ENCODE measurements at regions not wholly inside any gene's neighbourhood (a gene's known extent, or its start where the extent isn't known, plus 50 kb on each side); places are given as distances from the start of the nearest gene placed in this dataset.

DNA sequence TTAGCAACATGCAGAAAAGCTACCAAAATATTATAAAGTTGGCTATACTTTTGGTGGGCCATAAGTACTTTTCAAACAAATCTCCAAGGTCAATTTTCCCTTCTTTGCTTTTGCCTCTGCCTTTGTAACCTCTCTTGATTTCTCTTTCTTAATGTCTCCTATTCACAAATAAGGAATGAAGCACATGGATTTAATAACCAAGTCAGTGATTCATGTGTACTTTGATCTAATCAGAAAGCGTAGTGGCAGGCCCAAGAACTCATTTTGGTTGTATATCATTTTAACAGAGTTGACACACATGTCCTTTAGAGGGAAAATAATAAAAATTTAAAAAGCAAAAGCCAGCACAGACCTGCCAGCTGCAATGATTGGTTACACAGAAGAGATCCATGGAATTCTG is 93.7 kb downstream of the FZD1 start:
- TF ChIP-seq, protein P1, sequence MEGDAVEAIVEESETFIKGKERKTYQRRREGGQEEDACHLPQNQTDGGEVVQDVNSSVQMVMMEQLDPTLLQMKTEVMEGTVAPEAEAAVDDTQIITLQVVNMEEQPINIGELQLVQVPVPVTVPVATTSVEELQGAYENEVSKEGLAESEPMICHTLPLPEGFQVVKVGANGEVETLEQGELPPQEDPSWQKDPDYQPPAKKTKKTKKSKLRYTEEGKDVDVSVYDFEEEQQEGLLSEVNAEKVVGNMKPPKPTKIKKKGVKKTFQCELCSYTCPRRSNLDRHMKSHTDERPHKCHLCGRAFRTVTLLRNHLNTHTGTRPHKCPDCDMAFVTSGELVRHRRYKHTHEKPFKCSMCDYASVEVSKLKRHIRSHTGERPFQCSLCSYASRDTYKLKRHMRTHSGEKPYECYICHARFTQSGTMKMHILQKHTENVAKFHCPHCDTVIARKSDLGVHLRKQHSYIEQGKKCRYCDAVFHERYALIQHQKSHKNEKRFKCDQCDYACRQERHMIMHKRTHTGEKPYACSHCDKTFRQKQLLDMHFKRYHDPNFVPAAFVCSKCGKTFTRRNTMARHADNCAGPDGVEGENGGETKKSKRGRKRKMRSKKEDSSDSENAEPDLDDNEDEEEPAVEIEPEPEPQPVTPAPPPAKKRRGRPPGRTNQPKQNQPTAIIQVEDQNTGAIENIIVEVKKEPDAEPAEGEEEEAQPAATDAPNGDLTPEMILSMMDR (conservative IDR thresholded peaks at IDR 0.05; ENCODE audit: low read depth, low read length): no peak
- no peak for TF ChIP-seq EZH2 (IDR thresholded peaks at IDR 0.05; ENCODE audit: borderline replicate concordance, low read depth, low read length, poor library complexity, severe bottlenecking)

Data from A673 (cell line).